ENCODE measurements at regions not wholly inside any gene's neighbourhood (a gene's known extent, or its start where the extent isn't known, plus 50 kb on each side); places are given as distances from the start of the nearest gene placed in this dataset.
"Not testable (repeated sequence)": the region's sequence is repeated elsewhere in the genome, so short reads cannot be mapped to it uniquely, and the experiment has no call there.

GRCh38 chr4:85187106-85187505 is 220.6 kb upstream of the WDFY3 start:
- TF ChIP-seq CTCF (IDR thresholded peaks at IDR 0.05; ENCODE audit: insufficient read depth, low read length, poor library complexity, severe bottlenecking) (no peak), EZH2phosphoT487 (conservative IDR thresholded peaks at IDR 0.05; ENCODE audit: low read length) (no peak)
- H3K4me3 ChIP-seq (ENCODE audit: insufficient read depth, low read length, poor library complexity, severe bottlenecking): no peak overlapping the region
- H3K4me2 ChIP-seq (ENCODE audit: low read depth, low read length, poor library complexity, severe bottlenecking): no peak overlapping the region
- no peak overlapping the region for H3K9ac ChIP-seq (ENCODE audit: low read length)
- no peaks in the 10 kb centered on the region for H3K79me2 ChIP-seq (ENCODE audit: insufficient read depth, low read length)
- H4K20me1 ChIP-seq (ENCODE audit: low read depth, low read length): no peaks in the 10 kb centered on the region
- H3K9me2 ChIP-seq (replicated peaks; ENCODE audit: insufficient read depth, low read length): no peaks in the 10 kb centered on the region
- H3K27me3 ChIP-seq (ENCODE audit: low read length): no peaks in the 10 kb centered on the region
- no peak overlapping the region for H2AFZ ChIP-seq (ENCODE audit: low read depth, low read length, severe bottlenecking)
- no peaks in the 10 kb centered on the region for H3K36me3 ChIP-seq (ENCODE audit: low read length)
- no peaks in the 10 kb centered on the region for H3F3A ChIP-seq (ENCODE audit: insufficient read depth)
- no peak overlapping the region for H3K27ac ChIP-seq (ENCODE audit: low read depth, low read length)
- H3K9me3 ChIP-seq (ENCODE audit: insufficient read depth, low read length): no peaks in the 10 kb centered on the region

GRCh38 chr4:85196015-85196414 is 229.5 kb upstream of the WDFY3 start:
- H3K36me3 ChIP-seq (ENCODE audit: low read length); H3K9me2 ChIP-seq (replicated peaks; ENCODE audit: insufficient read depth, low read length); H3K27ac ChIP-seq (ENCODE audit: low read depth, low read length); H3K4me2 ChIP-seq (ENCODE audit: low read depth, low read length, poor library complexity, severe bottlenecking); H3K79me2 ChIP-seq (ENCODE audit: insufficient read depth, low read length); H3K9me3 ChIP-seq (ENCODE audit: insufficient read depth, low read length); H3K27me3 ChIP-seq (ENCODE audit: low read length); H3K9ac ChIP-seq (ENCODE audit: low read length); H2AFZ ChIP-seq (ENCODE audit: low read depth, low read length, severe bottlenecking); H3F3A ChIP-seq (ENCODE audit: insufficient read depth); H3K4me3 ChIP-seq (ENCODE audit: insufficient read depth, low read length, poor library complexity, severe bottlenecking); H4K20me1 ChIP-seq (ENCODE audit: low read depth, low read length): not testable (repeated sequence)

- Histone ChIP-seq H2AFZ (ENCODE audit: low read depth, low read length, severe bottlenecking) (no peak overlapping the region), H3K9ac (ENCODE audit: low read length) (no peak overlapping the region), H3K9me2 (replicated peaks; ENCODE audit: insufficient read depth, low read length) (no peaks in the 10 kb centered on the region), H3F3A (ENCODE audit: insufficient read depth) (no peaks in the 10 kb centered on the region), H3K79me2 (ENCODE audit: insufficient read depth, low read length) (no peaks in the 10 kb centered on the region), H3K36me3 (ENCODE audit: low read length) (no peaks in the 10 kb centered on the region), H3K4me2 (ENCODE audit: low read depth, low read length, poor library complexity, severe bottlenecking) (no peak overlapping the region), H3K27ac (ENCODE audit: low read depth, low read length) (no peak overlapping the region), H3K27me3 (ENCODE audit: low read length) (no peaks in the 10 kb centered on the region), H3K4me3 (ENCODE audit: insufficient read depth, low read length, poor library complexity, severe bottlenecking) (no peak overlapping the region), H4K20me1 (ENCODE audit: low read depth, low read length) (no peaks in the 10 kb centered on the region), H3K9me3 (ENCODE audit: insufficient read depth, low read length) (no peaks in the 10 kb centered on the region)
- TF ChIP-seq EZH2phosphoT487 (conservative IDR thresholded peaks at IDR 0.05; ENCODE audit: low read length): no peak
- TF ChIP-seq CTCF (IDR thresholded peaks at IDR 0.05; ENCODE audit: insufficient read depth, low read length, poor library complexity, severe bottlenecking): no peak
Measured at GRCh38 chr4:85200106-85200505, 233.6 kb upstream of the WDFY3 start.

GRCh38 chr4:85209161-85209560 is 242.7 kb upstream of the WDFY3 start:
- no peaks in the 10 kb centered on the region for H3K36me3 ChIP-seq (ENCODE audit: low read length)
- no peaks in the 10 kb centered on the region for H4K20me1 ChIP-seq (ENCODE audit: low read depth, low read length)
- no peaks in the 10 kb centered on the region for H3K9me2 ChIP-seq (replicated peaks; ENCODE audit: insufficient read depth, low read length)
- no peaks in the 10 kb centered on the region for H3K9me3 ChIP-seq (ENCODE audit: insufficient read depth, low read length)
- no peak overlapping the region for H2AFZ ChIP-seq (ENCODE audit: low read depth, low read length, severe bottlenecking)
- TF ChIP-seq CTCF (IDR thresholded peaks at IDR 0.05; ENCODE audit: insufficient read depth, low read length, poor library complexity, severe bottlenecking) (no peak), EZH2phosphoT487 (conservative IDR thresholded peaks at IDR 0.05; ENCODE audit: low read length) (no peak)
- H3K4me2 ChIP-seq (ENCODE audit: low read depth, low read length, poor library complexity, severe bottlenecking): no peak overlapping the region
- no peak overlapping the region for H3K9ac ChIP-seq (ENCODE audit: low read length)
- no peaks in the 10 kb centered on the region for H3K79me2 ChIP-seq (ENCODE audit: insufficient read depth, low read length)
- no peaks in the 10 kb centered on the region for H3K27me3 ChIP-seq (ENCODE audit: low read length)
- no peaks in the 10 kb centered on the region for H3F3A ChIP-seq (ENCODE audit: insufficient read depth)
- H3K4me3 ChIP-seq (ENCODE audit: insufficient read depth, low read length, poor library complexity, severe bottlenecking): no peak overlapping the region
- no peak overlapping the region for H3K27ac ChIP-seq (ENCODE audit: low read depth, low read length)

Data from SU-DHL-6 (cell line).